C4-2B (cell line): ENCODE measurements at regions not wholly inside any gene's neighbourhood (a gene's known extent, or its start where the extent isn't known, plus 50 kb on each side); places are given as distances from the start of the nearest gene placed in this dataset.

Experiments used
- CTCF ChIP-seq: fragments of 450-650 bp; conservative IDR thresholded peaks from 2 replicates; pipeline ENCODE4 v1.5.1; 2017; ENCODE audit warnings: mild to moderate bottlenecking
- ZFX ChIP-seq: fragments of 450-650 bp; IDR thresholded peaks from 2 replicates; pipeline ENCODE4 v1.6.1; 2017

GRCh38 chr9:129379886-129380285, 201.8 kb upstream of the IER5L start:
- TF ChIP-seq CTCF: no peak
- no peak for TF ChIP-seq ZFX
